B cell (primary cell): ENCODE measurements at regions not wholly inside any gene's neighbourhood (a gene's known extent, or its start where the extent isn't known, plus 50 kb on each side); places are given as distances from the start of the nearest gene placed in this dataset.

ENCODE experiments used
- EZH2 ChIP-seq: IDR thresholded peaks from 2 replicates; pipeline ENCODE4 v1.6.1; 2012; ENCODE audit warnings: borderline replicate concordance, low read depth, mild to moderate bottlenecking, moderate library complexity, low read length; ENCODE audit not compliant: insufficient read depth, poor library complexity, severe bottlenecking
- TF ChIP-seq, protein P1 (sequence below): fragments of 200-600 bp; IDR thresholded peaks from one replicate; pipeline ENCODE4 v1.8.0; 2022; ENCODE audit warnings: antibody characterized with exemption, mild to moderate bottlenecking

DNA sequence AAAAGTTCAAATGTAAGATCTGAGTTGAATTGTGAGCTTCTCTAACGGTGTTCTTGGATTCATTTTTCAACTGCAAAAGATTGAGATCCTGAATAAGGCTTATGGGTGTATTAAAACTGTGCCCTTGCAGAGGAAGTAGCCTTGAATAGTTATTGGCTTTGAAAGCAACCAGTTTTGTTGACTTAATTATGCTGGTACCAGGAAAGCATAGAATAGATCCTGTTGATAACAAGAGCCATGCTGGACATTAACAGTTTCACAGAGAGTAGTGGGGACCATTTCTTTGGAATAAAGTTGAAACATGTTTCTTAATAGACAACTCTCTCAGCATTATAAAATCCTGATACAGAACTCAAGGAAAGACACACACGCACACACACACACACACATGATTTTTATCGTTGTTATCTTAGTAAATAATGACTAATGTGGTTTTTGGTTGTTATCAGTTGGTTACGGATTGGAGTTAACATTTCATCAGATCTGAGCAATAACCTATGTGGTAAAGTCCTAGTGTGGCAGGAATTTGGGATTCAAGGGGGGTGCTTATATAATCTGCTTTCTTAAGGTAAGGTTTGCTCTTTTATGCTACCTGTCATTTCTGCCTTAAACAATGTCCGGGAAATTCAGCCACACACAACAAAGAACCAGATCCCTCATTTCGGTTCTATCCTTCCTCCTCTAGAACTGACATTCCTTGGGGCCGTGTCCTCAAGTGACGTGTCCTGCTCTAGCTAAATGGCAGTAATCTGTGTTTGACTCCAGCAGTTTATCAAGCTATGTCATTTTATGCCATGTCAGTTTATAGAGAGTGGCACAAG, 330.9 kb downstream of the CHRM3 start:
- TF ChIP-seq, protein P1, sequence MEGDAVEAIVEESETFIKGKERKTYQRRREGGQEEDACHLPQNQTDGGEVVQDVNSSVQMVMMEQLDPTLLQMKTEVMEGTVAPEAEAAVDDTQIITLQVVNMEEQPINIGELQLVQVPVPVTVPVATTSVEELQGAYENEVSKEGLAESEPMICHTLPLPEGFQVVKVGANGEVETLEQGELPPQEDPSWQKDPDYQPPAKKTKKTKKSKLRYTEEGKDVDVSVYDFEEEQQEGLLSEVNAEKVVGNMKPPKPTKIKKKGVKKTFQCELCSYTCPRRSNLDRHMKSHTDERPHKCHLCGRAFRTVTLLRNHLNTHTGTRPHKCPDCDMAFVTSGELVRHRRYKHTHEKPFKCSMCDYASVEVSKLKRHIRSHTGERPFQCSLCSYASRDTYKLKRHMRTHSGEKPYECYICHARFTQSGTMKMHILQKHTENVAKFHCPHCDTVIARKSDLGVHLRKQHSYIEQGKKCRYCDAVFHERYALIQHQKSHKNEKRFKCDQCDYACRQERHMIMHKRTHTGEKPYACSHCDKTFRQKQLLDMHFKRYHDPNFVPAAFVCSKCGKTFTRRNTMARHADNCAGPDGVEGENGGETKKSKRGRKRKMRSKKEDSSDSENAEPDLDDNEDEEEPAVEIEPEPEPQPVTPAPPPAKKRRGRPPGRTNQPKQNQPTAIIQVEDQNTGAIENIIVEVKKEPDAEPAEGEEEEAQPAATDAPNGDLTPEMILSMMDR = no peak
- TF ChIP-seq EZH2 = no peak
